Mucosa of descending colon (tissue), 3 donors: ENCODE measurements at regions not wholly inside any gene's neighbourhood (a gene's known extent, or its start where the extent isn't known, plus 50 kb on each side); places are given as distances from the start of the nearest gene placed in this dataset.

Source experiments
- ATAC-seq: fragments of 200-7000 bp; cut with Tn5 transposase; one replicate; pipeline ENCODE4 v1.9.1; 2020; ENCODE audit warnings: mild to moderate bottlenecking, moderate library complexity
- DNase-seq, 3 donors: peaks; one replicate each; pipeline ENCODE4 v3.0.0-alpha.2; 2020
- H3K36me3 ChIP-seq: fragments of 200-600 bp; one replicate; pipeline ENCODE4 v1.8.0; 2021; ENCODE audit warnings: low read depth, mild to moderate bottlenecking
- H3K4me1 ChIP-seq: fragments of 200-600 bp; one replicate; pipeline ENCODE4 v1.8.0; 2021; ENCODE audit warnings: low read depth, mild to moderate bottlenecking
- H3K4me3 ChIP-seq: fragments of 200-600 bp; one replicate; pipeline ENCODE4 v1.8.0; 2021; ENCODE audit warnings: mild to moderate bottlenecking
- H3K9me3 ChIP-seq: fragments of 200-600 bp; one replicate; pipeline ENCODE4 v1.8.0; 2021; ENCODE audit warnings: mild to moderate bottlenecking
- intact Hi-C, 2 donors: fragments of 100-400 bp; cut with DNase I in 1 of 2; cut with micrococcal nuclease in 1 of 2; formaldehyde crosslinking; loops; one replicate each; pipeline versions ENCODE4 v1.11.0 to v1.11.1; 2022; cut with DNase I, micrococcal nuclease
- TF ChIP-seq, protein P1 (sequence below): fragments of 200-600 bp; IDR thresholded peaks from one replicate; pipeline ENCODE4 v1.8.0; 2022; ENCODE audit warnings: antibody characterized with exemption, mild to moderate bottlenecking
- donor health status: DM: no; HTN: no; CAD: no; lungs with moderate emphysema.
- donor health status: DM: no; HTN: no; CAD: no.
- donor health status: DM: no; HTN: yes; CAD: no.

GRCh38 chr11:11056316-11056715 lies 198.5 kb upstream of the ZBED5 start:
- peaks cover 2% of the 10 kb centered on the region for H3K9me3 ChIP-seq
- no peaks in the 10 kb centered on the region for H3K4me1 ChIP-seq
- DNase-seq (no peak), ATAC-seq (no peak)
- no peak overlapping the region for H3K4me3 ChIP-seq
- TF ChIP-seq, protein P1, sequence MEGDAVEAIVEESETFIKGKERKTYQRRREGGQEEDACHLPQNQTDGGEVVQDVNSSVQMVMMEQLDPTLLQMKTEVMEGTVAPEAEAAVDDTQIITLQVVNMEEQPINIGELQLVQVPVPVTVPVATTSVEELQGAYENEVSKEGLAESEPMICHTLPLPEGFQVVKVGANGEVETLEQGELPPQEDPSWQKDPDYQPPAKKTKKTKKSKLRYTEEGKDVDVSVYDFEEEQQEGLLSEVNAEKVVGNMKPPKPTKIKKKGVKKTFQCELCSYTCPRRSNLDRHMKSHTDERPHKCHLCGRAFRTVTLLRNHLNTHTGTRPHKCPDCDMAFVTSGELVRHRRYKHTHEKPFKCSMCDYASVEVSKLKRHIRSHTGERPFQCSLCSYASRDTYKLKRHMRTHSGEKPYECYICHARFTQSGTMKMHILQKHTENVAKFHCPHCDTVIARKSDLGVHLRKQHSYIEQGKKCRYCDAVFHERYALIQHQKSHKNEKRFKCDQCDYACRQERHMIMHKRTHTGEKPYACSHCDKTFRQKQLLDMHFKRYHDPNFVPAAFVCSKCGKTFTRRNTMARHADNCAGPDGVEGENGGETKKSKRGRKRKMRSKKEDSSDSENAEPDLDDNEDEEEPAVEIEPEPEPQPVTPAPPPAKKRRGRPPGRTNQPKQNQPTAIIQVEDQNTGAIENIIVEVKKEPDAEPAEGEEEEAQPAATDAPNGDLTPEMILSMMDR: no peak
- intact Hi-C loops: no loop called here
- no peaks in the 10 kb centered on the region for H3K36me3 ChIP-seq

GRCh38 chr11:11047851-11048610 lies 190.2 kb upstream of the ZBED5 start:
- Histone ChIP-seq H3K4me1 (no peaks in the 10 kb centered on the region), H3K36me3 (no peaks in the 10 kb centered on the region), H3K9me3 (no peaks in the 10 kb centered on the region), H3K4me3 (no peak overlapping the region)
- no peak for DNase-seq
- TF ChIP-seq, protein P1: no peak
- intact Hi-C loops: no loop called here
- ATAC-seq: no peak

GRCh38 chr11:11046781-11047180 lies 188.9 kb upstream of the ZBED5 start:
- no peaks in the 10 kb centered on the region for H3K36me3 ChIP-seq
- H3K4me1 ChIP-seq: no peaks in the 10 kb centered on the region
- H3K9me3 ChIP-seq: no peaks in the 10 kb centered on the region
- TF ChIP-seq, protein P1: no peak
- H3K4me3 ChIP-seq: no peak overlapping the region
- ATAC-seq (no peak), DNase-seq (no peak)
- intact Hi-C loops: no loop called here

- TF ChIP-seq, protein P1: no peak
- DNase-seq (no peak), ATAC-seq (no peak)
- Histone ChIP-seq H3K4me1 (no peaks in the 10 kb centered on the region), H3K4me3 (no peak overlapping the region), H3K36me3 (no peaks in the 10 kb centered on the region), H3K9me3 (no peaks in the 10 kb centered on the region)
- intact Hi-C loops: no loop called here
These were observed 187.5 kb upstream of the ZBED5 start for GRCh38 chr11:11045156-11045930.

DNA sequence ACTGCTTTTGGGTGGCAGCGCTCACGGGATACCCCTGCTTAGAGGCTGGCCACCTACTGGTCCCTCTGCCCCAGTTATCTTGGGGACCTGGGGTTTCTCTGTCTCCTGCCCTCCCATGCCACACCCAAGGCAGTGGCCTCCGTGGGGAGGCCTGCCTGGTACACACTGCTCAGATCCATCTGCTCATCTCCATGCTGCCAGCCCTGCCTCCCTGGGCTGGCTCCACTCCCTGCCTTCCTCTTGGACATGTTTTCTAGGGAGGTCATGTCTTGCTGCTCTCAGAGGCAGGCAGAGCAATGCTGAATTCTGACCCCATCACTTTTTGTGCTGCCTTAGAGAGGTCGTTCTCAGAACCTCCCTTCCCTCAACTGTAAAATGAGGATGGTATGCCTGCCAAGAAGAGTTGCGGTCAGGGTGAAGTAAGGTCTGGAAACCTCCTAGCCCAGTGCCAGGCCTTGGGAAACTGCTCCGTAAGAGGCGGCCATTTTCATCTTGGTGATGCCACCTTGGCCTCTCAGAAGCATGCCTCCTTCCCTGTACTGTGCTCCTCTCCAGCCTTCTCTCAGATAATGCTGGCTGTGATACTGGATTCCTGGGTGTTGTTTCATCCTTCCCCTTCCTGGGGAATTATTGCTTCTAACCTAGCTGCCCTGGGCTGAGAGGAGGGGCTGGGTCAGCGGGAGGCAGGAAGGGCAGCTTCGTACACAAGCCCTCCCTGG lies 186.4 kb upstream of the ZBED5 start:
- Histone ChIP-seq H3K4me1 (no peaks in the 10 kb centered on the region), H3K9me3 (no peaks in the 10 kb centered on the region), H3K36me3 (no peaks in the 10 kb centered on the region), H3K4me3 (no peak overlapping the region)
- intact Hi-C loops: no loop called here
- TF ChIP-seq, protein P1: no peak
- ATAC-seq: peak; percentile 17
- DNase-seq: no peak
